ENCODE measurements at regions not wholly inside any gene's neighbourhood (a gene's known extent, or its start where the extent isn't known, plus 50 kb on each side); places are given as distances from the start of the nearest gene placed in this dataset.

DNA sequence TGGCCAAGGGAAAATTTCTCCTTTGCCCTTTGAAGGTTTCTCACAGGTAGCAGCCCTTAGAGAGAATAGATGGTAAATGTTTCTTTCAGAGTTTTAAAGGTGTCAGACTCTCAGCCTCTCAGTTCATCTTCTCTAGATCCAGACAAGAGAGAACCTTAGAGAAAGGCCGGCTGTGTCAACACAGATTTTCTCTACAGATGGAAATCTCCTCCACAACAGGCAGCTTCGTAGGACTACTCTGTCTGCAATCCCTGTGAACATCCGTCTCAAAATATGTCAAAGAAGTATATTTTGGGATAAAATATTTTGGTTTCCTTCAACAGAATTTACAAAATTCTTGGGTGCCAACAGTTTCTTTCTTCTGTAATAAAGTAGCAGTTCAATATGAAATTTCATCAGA, 282.1 kb upstream of the POU1F1 start:
- 75 to 84% methylated on average over 3 of the region's 3 CpGs for WGBS, 2 donors
- H3K4me1 ChIP-seq = no peaks in the 10 kb centered on the region
- no peak overlapping the region for H3K27ac ChIP-seq
- ATAC-seq (ENCODE audit: low FRiP score in 2 of 2) (no peak), DNase-seq (no peak)
- H3K27me3 ChIP-seq = no peaks in the 10 kb centered on the region
- TF ChIP-seq EP300 (IDR thresholded peaks at IDR 0.05) (no peak), POLR2A (IDR thresholded peaks at IDR 0.05) (no peak), POLR2AphosphoS5 (IDR thresholded peaks at IDR 0.05) (no peak)
- TF ChIP-seq, protein P1, sequence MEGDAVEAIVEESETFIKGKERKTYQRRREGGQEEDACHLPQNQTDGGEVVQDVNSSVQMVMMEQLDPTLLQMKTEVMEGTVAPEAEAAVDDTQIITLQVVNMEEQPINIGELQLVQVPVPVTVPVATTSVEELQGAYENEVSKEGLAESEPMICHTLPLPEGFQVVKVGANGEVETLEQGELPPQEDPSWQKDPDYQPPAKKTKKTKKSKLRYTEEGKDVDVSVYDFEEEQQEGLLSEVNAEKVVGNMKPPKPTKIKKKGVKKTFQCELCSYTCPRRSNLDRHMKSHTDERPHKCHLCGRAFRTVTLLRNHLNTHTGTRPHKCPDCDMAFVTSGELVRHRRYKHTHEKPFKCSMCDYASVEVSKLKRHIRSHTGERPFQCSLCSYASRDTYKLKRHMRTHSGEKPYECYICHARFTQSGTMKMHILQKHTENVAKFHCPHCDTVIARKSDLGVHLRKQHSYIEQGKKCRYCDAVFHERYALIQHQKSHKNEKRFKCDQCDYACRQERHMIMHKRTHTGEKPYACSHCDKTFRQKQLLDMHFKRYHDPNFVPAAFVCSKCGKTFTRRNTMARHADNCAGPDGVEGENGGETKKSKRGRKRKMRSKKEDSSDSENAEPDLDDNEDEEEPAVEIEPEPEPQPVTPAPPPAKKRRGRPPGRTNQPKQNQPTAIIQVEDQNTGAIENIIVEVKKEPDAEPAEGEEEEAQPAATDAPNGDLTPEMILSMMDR (IDR thresholded peaks at IDR 0.05) = no peak
- no peaks in the 10 kb centered on the region for H3K9me3 ChIP-seq
- no peak overlapping the region for H3K4me3 ChIP-seq
- H3K36me3 ChIP-seq = no peaks in the 10 kb centered on the region

DNA sequence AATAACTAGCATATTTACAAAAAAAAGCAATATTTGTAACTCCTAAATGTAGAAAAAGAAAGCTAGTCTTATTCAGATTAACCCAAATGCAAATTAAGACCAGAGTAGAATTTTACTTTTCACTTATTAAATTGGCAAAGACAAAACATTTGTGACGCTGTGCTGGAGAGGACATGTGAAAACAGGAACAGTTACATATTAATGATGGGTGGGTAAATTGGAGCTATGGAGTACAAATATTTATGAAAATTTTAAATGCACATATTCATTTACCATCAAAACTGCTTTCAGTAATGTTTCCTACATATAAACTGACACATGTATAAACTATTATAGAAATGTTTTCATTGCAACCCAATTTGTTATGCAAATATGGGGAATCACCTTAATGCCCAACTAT, 278.9 kb upstream of the POU1F1 start:
- no peaks in the 10 kb centered on the region for H3K36me3 ChIP-seq
- no peaks in the 10 kb centered on the region for H3K27me3 ChIP-seq
- H3K9me3 ChIP-seq = no peaks in the 10 kb centered on the region
- DNase-seq (no peak), ATAC-seq (ENCODE audit: low FRiP score in 2 of 2) (no peak)
- 0 to 47% methylated on average over 1 of the region's 1 CpG for WGBS, 2 donors
- TF ChIP-seq EP300 (IDR thresholded peaks at IDR 0.05) = no peak
- TF ChIP-seq POLR2A (IDR thresholded peaks at IDR 0.05) = no peak
- no peak overlapping the region for H3K4me3 ChIP-seq
- no peak overlapping the region for H3K27ac ChIP-seq
- H3K4me1 ChIP-seq = no peaks in the 10 kb centered on the region

DNA sequence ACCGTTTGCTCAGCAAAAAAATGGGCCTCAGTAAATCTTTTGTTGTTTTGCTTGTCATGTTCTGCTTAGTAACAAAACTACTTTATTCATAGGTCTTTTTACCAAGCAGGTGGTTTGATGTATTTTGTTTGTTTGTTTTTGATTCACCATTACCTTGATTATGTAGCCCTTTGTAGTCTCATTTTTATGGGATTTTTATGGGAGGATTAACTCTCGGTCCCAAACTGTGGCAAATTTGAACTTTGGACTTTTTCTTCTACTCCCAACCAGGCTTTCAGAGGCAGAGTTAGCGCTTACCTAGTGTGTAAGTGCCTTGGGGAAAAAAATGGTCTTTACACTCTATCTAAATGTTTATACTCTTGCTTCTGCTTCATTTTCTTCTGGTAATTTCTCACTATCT, 276.7 kb upstream of the POU1F1 start:
- Histone ChIP-seq H3K27ac (no peak overlapping the region), H3K27me3 (no peaks in the 10 kb centered on the region), H3K4me1 (no peaks in the 10 kb centered on the region), H3K4me3 (no peak overlapping the region), H3K9me3 (no peaks in the 10 kb centered on the region), H3K36me3 (no peaks in the 10 kb centered on the region)
- DNase-seq (no peak), ATAC-seq (ENCODE audit: low FRiP score in 2 of 2) (no peak)
- TF ChIP-seq POLR2AphosphoS5 (IDR thresholded peaks at IDR 0.05) = no peak
- WGBS, 2 donors = 84 to 87% methylated on average over 3 of the region's 3 CpGs

DNA sequence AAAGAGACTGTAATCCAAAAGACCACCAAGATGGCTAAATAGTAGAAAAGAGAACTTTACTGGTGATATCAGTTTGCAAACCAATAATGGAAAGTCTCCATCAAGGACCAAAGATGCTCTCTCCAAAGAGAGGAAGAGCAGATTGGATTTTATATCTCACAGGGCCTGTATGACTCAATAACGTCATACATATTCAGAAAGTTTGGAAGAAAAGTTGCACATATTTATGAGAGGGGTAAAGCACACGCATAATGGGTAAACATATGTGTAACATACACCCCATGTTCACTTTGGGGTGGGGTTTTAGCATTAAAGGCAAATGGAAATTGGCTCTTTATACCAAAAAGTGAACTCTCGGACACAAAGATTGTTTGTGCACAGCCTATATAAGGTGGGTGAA, 274.5 kb upstream of the POU1F1 start:
- DNase-seq = no peak
- no peaks in the 10 kb centered on the region for H3K4me1 ChIP-seq
- no peak overlapping the region for H3K27ac ChIP-seq
- no peak overlapping the region for H3K4me3 ChIP-seq
- no peak for ATAC-seq (ENCODE audit: low FRiP score in 2 of 2)
- 74 to 90% methylated on average over 3 of the region's 3 CpGs for WGBS, 2 donors
- no peaks in the 10 kb centered on the region for H3K27me3 ChIP-seq
- no peaks in the 10 kb centered on the region for H3K9me3 ChIP-seq
- TF ChIP-seq EP300 (IDR thresholded peaks at IDR 0.05) = no peak
- no peak for TF ChIP-seq POLR2AphosphoS5 (IDR thresholded peaks at IDR 0.05)
- TF ChIP-seq, protein P1 (IDR thresholded peaks at IDR 0.05) = no peak
- TF ChIP-seq POLR2A (IDR thresholded peaks at IDR 0.05) = no peak
- no peaks in the 10 kb centered on the region for H3K36me3 ChIP-seq

GRCh38 chr3:87549208-87549607, 272.8 kb upstream of the POU1F1 start:
- H3K9me3 ChIP-seq = no peaks in the 10 kb centered on the region
- no peaks in the 10 kb centered on the region for H3K36me3 ChIP-seq
- H3K4me1 ChIP-seq = no peaks in the 10 kb centered on the region
- no peaks in the 10 kb centered on the region for H3K27me3 ChIP-seq
- ATAC-seq (ENCODE audit: low FRiP score in 2 of 2) = no peak
- no peak overlapping the region for H3K4me3 ChIP-seq
- no peak for DNase-seq
- no peak for TF ChIP-seq POLR2A (IDR thresholded peaks at IDR 0.05)
- TF ChIP-seq POLR2AphosphoS5 (IDR thresholded peaks at IDR 0.05) = no peak
- TF ChIP-seq, protein P1 (IDR thresholded peaks at IDR 0.05) = no peak
- no peak for TF ChIP-seq EP300 (IDR thresholded peaks at IDR 0.05)
- WGBS, 2 donors = 58 to 61% methylated on average over 2 of the region's 2 CpGs
- H3K27ac ChIP-seq = no peak overlapping the region

DNA sequence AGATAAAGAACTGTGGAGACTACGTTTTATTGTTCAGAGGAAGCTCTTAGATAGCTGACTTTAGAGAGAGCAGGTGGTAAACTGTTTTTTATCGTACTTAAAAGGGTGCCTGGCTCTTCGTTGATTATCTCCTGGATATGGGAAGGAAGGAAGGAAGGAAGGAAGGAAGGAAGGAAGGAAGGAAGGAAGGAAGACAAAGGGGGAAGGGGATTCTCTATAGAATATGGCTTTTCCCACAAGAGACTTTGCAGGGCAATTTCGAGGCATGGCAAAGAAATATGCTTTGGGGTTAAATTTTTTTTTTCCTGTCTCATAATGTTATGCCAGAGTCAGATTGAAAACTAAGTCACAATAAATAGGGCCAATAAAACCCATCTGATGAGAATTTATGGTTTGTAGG, 271.9 kb upstream of the POU1F1 start:
- no peak for DNase-seq
- H3K36me3 ChIP-seq = no peaks in the 10 kb centered on the region
- H3K4me1 ChIP-seq = no peaks in the 10 kb centered on the region
- no peaks in the 10 kb centered on the region for H3K27me3 ChIP-seq
- 60 to 73% methylated on average over 4 of the region's 4 CpGs for WGBS, 2 donors
- TF ChIP-seq POLR2AphosphoS5 (IDR thresholded peaks at IDR 0.05) (no peak), EP300 (IDR thresholded peaks at IDR 0.05) (no peak), POLR2A (IDR thresholded peaks at IDR 0.05) (no peak)
- TF ChIP-seq, protein P1 (IDR thresholded peaks at IDR 0.05) = no peak
- no peak overlapping the region for H3K4me3 ChIP-seq
- no peak overlapping the region for H3K27ac ChIP-seq
- ATAC-seq (ENCODE audit: low FRiP score in 2 of 2) = no peak
- no peaks in the 10 kb centered on the region for H3K9me3 ChIP-seq
